HPDE6-E6E7 (cell line): ENCODE measurements at regions not wholly inside any gene's neighbourhood (a gene's known extent, or its start where the extent isn't known, plus 50 kb on each side); places are given as distances from the start of the nearest gene placed in this dataset.
"Not testable (repeated sequence)": the region's sequence is repeated elsewhere in the genome, so short reads cannot be mapped to it uniquely, and the experiment has no call there.

Experiments used
- DNase-seq: peaks from one replicate; pipeline ENCODE4 v3.0.0; 2011; ENCODE audit warnings: missing footprints; ENCODE audit errors: extremely low spot score

DNA sequence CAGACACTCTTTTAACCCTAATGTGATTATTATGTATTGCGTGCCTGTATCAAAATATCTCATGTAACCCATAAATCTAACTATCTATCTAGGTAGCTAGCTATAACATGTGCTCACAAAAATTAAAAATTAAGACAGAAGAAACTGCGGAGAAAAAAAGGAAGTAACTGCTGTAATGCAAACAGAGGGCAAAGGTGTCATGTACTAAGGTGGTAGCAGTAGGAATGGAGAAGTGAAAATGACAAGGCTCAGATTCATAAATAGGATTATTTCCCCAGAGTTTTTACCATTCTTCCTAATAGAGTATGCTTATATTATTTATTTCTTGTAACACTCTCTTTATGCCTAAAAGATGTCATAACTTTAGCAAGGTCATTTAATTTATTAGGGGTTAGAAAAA lies 1527.5 kb upstream of the C9orf72 start:
- no peak for DNase-seq

DNA sequence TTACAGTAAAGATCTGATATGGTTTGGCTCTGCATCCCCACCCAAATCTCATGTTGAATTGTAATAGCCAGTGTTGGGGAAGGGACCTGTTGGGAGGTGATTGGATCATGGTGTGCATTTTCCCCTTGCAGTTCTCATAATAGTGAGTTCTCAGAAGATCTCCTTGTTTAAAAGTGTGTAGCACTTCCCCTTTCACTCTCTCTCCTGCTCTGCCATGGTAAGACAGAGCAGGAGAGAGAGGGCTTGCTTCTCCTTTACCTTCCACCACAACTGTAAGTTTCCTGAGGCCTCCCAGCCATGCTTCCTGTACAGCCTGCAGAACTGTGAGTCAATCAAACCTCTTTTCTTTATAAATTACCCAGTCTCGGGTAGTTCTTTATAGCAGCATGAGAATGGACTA lies 1530.9 kb upstream of the C9orf72 start:
- not testable (repeated sequence) for DNase-seq

GRCh38 chr9:29118555-29118954 lies 1545.3 kb upstream of the C9orf72 start:
- no peak for DNase-seq

DNA sequence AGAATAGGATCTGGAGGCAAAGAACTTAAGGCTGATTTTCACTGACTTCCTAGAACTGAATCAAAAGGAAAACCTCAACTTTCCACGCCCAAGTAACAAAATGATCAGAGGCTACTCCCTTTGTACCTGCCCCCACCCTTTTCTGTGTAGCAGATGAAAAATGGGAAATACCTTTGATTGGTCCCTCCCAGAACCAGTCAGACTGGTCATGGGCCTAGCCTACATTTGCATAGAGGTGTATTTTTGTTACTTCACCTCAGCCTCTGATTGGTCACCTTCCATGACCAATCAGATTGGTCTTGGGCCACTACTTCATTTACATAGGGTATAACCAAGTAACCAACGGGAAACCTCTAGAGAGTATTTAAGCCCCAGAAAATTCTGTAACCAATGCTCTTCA lies 1553.5 kb upstream of the C9orf72 start:
- no peak for DNase-seq

- no peak for DNase-seq
Observed at GRCh38 chr9:29129763-29130162, 1556.5 kb upstream of the C9orf72 start.

DNA sequence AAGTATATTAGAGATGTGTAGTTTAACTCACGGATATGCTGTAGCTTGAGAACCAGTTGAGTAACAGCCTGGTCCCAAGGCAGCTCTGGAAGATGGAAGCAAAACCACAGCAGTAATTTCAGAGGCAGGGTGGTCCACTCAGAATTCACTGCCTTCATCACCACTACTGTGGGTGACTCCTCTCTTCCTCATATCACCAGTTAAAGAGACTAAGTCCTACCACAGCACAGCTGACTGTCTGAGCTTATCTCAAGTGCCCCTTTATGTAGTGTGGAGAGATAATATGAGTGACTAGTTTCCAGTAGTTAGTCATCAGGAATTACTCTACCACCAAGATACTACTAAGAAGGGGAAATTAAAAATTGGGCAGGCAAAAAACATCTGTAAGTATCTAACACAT lies 1571.2 kb upstream of the C9orf72 start:
- no peak for DNase-seq

DNA sequence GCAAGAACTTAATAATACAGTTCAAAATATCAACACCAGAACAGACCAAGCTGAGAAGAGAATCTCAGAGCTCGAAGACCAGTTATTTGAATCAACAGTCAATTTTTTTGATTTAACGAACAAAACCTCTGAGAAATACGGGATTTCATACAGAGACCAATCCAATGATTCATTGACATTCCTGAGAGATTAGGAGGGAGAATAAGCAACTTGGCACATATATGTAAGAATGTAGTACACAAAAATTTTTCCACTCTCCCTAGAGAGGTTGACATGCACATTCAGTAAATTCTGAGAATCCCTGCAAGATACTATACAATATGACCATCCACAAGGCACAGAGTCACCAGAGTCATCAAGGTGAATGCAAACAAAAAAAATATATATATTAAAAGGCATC lies 1577.3 kb upstream of the C9orf72 start:
- no peak for DNase-seq

GRCh38 chr9:29160763-29161353 lies 1587.6 kb upstream of the C9orf72 start:
- DNase-seq = no peak

- DNase-seq = no peak
Observed at GRCh38 chr9:29174136-29174535, 1600.9 kb upstream of the C9orf72 start.

GRCh38 chr9:29176231-29176630 lies 1603.0 kb upstream of the C9orf72 start:
- DNase-seq = no peak

- DNase-seq = no peak
Observed at GRCh38 chr9:29176786-29177185, 1603.5 kb upstream of the C9orf72 start.

DNA sequence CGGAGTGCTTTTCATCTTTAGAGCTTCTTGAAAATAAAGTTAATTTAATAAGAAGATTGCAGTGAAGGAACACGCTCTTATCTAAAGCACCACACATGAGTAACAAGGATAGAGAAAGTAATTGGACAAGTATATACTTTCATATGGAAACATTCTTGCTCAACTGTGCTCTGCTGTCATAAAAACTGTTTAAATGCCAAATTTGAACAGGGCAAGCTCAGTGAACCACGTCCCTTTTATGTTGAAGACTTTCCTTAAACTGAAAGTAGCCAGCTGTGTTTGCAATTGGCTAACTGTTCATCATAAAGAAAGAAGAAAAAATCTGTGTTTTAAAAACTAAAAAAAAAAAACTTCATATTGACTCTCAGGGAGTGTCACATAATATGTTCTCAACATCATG lies 1610.7 kb upstream of the C9orf72 start:
- DNase-seq = no peak

- not testable (repeated sequence) for DNase-seq
Observed at GRCh38 chr9:29188771-29189170, 1615.5 kb upstream of the C9orf72 start.

- not testable (repeated sequence) for DNase-seq
Observed at GRCh38 chr9:29189221-29189620, 1615.9 kb upstream of the C9orf72 start.

DNA sequence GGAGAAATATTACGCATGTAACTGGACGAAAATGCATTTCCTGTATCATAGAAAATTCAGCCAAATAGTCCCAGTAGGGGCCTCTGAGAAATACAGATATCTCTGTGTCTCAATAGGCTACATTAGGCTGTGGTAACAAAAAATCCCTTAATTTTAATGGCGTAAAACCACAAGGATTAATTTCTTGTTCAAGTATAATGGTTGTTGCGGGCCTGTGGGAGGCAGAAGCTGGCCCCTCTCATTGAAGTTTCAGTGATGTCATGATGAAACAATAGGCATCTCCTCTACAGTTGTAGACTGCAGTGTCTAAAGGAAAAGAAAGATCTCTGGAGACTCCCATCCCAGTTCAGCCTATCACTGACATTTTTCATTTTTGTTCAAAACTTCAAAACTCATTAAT lies 1625.6 kb upstream of the C9orf72 start:
- DNase-seq = no peak

- no peak for DNase-seq
Observed at GRCh38 chr9:29199975-29200374, 1626.7 kb upstream of the C9orf72 start.

- DNase-seq = no peak
Observed at GRCh38 chr9:29200650-29201049, 1627.4 kb upstream of the C9orf72 start.

GRCh38 chr9:29203244-29203930 lies 1630.1 kb upstream of the C9orf72 start:
- no peak for DNase-seq

- no peak for DNase-seq
Observed at GRCh38 chr9:29208670-29209069, 1635.4 kb upstream of the C9orf72 start.

DNA sequence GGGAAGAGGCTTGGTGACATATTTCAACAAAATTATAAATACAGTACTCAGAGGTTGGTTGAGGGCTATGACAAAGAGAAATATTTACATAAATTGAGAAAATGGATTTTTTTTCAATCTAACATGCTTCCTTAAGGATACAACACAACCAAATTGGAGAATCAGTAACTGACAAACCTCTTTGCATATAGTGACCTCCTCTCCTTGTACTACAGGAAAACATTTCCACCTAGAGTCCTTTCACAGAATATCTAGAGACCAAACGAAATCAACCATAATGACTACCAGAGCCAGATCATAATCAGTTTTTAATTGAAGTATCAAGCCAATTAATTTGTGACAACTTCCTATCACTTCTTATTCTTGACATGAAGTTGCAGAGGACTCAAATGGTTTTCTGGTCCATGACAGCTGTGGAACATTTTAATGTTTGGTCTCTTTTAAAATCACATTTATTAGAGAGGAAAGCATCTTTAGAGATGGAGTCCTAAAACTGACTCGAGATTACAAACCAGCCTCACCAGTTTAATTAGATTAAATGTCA lies 1636.5 kb upstream of the C9orf72 start:
- DNase-seq = no peak

GRCh38 chr9:29211003-29211579 lies 1637.8 kb upstream of the C9orf72 start:
- no peak for DNase-seq

- peak; percentile 49 for DNase-seq
Observed at GRCh38 chr9:29211580-29212396, 1638.5 kb upstream of the C9orf72 start.
